ENCODE measurements at regions not wholly inside any gene's neighbourhood (a gene's known extent, or its start where the extent isn't known, plus 50 kb on each side); places are given as distances from the start of the nearest gene placed in this dataset.

DNA sequence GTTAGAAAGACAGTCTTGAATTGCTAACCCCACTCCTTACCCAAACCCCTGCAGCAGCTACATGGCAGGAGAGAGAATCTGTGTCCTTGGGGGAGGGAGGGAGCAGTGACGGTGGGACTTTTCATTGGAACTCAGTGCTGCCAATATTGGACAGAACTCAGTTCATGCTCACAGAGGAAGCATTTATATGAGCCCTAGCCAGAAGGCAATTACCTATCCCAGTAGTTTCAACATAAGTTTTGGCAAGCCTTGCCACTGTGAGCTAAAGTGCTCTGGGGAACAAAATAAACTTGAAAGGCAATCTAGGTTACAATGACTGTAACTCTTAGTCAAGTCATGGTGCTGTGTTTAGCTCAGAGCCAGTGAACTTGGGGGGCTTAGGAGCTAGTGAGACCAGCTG, 1013.4 kb upstream of the COX7C start:
- Histone ChIP-seq H3K4me3 (no peak overlapping the region), H3K4me1 (replicated peaks; ENCODE audit: insufficient read depth) (no peaks in the 10 kb centered on the region), H3F3A (ENCODE audit: insufficient read depth, low read depth) (no peaks in the 10 kb centered on the region), H3K9me2 (ENCODE audit: insufficient read depth) (no peaks in the 10 kb centered on the region), H3K79me2 (ENCODE audit: low read depth) (no peaks in the 10 kb centered on the region), H3K4me2 (no peak overlapping the region), H2AFZ (no peak overlapping the region), H4K20me1 (ENCODE audit: insufficient read depth) (no peaks in the 10 kb centered on the region), H3K27me3 (ENCODE audit: insufficient read depth, low read depth) (no peaks in the 10 kb centered on the region), H3K27ac (no peak overlapping the region), H3K9me3 (ENCODE audit: insufficient read depth, low read depth) (no peaks in the 10 kb centered on the region), H3K36me3 (ENCODE audit: low read depth) (no peaks in the 10 kb centered on the region)
- POLR2A ChIA-PET (ENCODE audit: unreplicated experiment): no interaction called here
- TF ChIP-seq, protein P1, sequence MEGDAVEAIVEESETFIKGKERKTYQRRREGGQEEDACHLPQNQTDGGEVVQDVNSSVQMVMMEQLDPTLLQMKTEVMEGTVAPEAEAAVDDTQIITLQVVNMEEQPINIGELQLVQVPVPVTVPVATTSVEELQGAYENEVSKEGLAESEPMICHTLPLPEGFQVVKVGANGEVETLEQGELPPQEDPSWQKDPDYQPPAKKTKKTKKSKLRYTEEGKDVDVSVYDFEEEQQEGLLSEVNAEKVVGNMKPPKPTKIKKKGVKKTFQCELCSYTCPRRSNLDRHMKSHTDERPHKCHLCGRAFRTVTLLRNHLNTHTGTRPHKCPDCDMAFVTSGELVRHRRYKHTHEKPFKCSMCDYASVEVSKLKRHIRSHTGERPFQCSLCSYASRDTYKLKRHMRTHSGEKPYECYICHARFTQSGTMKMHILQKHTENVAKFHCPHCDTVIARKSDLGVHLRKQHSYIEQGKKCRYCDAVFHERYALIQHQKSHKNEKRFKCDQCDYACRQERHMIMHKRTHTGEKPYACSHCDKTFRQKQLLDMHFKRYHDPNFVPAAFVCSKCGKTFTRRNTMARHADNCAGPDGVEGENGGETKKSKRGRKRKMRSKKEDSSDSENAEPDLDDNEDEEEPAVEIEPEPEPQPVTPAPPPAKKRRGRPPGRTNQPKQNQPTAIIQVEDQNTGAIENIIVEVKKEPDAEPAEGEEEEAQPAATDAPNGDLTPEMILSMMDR (conservative IDR thresholded peaks at IDR 0.05): no peak
- no peak for TF ChIP-seq EZH2 (IDR thresholded peaks at IDR 0.05; ENCODE audit: low read depth)
- no TSS peak for BruUV-seq (replicated peaks)
- DNase-seq: no peak
- CTCF ChIA-PET: no interaction called here
- intact Hi-C loops (cut with micrococcal nuclease; ENCODE audit: unreplicated experiment): no loop called here

DNA sequence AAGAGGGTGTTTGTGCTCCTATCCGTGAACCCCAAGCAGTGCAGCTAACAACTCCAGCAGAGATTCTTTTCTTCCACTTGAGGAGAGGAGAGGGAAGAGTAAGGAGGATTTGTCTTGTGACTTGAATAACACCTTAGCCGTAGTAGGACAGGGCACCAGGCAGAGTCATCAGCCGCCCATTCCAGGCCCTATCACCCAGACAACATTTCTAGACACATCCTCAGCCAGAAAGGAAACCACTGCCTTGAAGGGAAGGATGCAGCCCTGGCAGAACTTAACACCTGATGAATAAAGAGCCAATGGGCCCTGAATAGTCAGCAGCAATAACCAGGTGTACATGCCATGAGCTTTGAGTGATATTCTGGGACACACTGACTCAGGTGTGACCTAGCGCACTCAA, 1013.0 kb upstream of the COX7C start:
- DNase-seq: no peak
- POLR2A ChIA-PET (ENCODE audit: unreplicated experiment): no interaction called here
- Histone ChIP-seq H3K27me3 (ENCODE audit: insufficient read depth, low read depth) (no peaks in the 10 kb centered on the region), H3K9me2 (ENCODE audit: insufficient read depth) (no peaks in the 10 kb centered on the region), H3K4me3 (no peak overlapping the region), H3K27ac (no peak overlapping the region), H2AFZ (no peak overlapping the region), H3K9me3 (ENCODE audit: insufficient read depth, low read depth) (no peaks in the 10 kb centered on the region), H3K4me1 (replicated peaks; ENCODE audit: insufficient read depth) (no peaks in the 10 kb centered on the region), H3K36me3 (ENCODE audit: low read depth) (no peaks in the 10 kb centered on the region), H3K79me2 (ENCODE audit: low read depth) (no peaks in the 10 kb centered on the region), H3K4me2 (no peak overlapping the region), H4K20me1 (ENCODE audit: insufficient read depth) (no peaks in the 10 kb centered on the region), H3F3A (ENCODE audit: insufficient read depth, low read depth) (no peaks in the 10 kb centered on the region)
- CTCF ChIA-PET: no interaction called here
- intact Hi-C loops (cut with micrococcal nuclease; ENCODE audit: unreplicated experiment): no loop called here
- no TSS peak for BruUV-seq (replicated peaks)
- TF ChIP-seq, protein P1 (conservative IDR thresholded peaks at IDR 0.05): no peak
- TF ChIP-seq EZH2 (IDR thresholded peaks at IDR 0.05; ENCODE audit: low read depth): no peak

DNA sequence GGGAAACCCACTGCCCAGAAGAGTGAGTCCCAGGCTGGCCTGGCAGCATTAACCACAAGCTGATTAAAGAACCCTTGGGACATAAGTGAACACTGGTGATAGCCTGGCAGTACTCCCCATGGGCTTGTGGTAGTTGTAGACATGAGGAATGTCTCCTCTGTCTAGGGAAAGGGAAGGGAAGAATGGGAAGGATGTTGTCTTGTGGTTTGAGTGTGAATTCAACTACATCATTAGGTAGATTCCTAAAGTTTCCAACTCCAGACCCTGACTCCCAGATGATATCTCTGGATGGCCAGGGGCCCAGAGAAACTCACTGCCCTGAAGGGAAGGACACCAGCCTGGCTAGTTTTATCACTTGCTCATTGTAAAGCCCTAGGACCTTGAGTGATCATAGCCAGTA, 1012.4 kb upstream of the COX7C start:
- ChIA-PET CTCF (no interaction called here), POLR2A (ENCODE audit: unreplicated experiment) (no interaction called here)
- Histone ChIP-seq H3K27me3 (ENCODE audit: insufficient read depth, low read depth) (no peaks in the 10 kb centered on the region), H3K79me2 (ENCODE audit: low read depth) (no peaks in the 10 kb centered on the region), H3F3A (ENCODE audit: insufficient read depth, low read depth) (no peaks in the 10 kb centered on the region), H3K36me3 (ENCODE audit: low read depth) (no peaks in the 10 kb centered on the region), H3K4me2 (no peak overlapping the region), H3K4me3 (no peak overlapping the region), H3K4me1 (replicated peaks; ENCODE audit: insufficient read depth) (no peaks in the 10 kb centered on the region), H4K20me1 (ENCODE audit: insufficient read depth) (no peaks in the 10 kb centered on the region), H3K27ac (no peak overlapping the region), H2AFZ (no peak overlapping the region), H3K9me3 (ENCODE audit: insufficient read depth, low read depth) (no peaks in the 10 kb centered on the region), H3K9me2 (ENCODE audit: insufficient read depth) (no peaks in the 10 kb centered on the region)
- TF ChIP-seq EZH2 (IDR thresholded peaks at IDR 0.05; ENCODE audit: low read depth): no peak
- intact Hi-C loops (cut with micrococcal nuclease; ENCODE audit: unreplicated experiment): no loop called here
- BruUV-seq (replicated peaks): no TSS peak
- DNase-seq: no peak

DNA sequence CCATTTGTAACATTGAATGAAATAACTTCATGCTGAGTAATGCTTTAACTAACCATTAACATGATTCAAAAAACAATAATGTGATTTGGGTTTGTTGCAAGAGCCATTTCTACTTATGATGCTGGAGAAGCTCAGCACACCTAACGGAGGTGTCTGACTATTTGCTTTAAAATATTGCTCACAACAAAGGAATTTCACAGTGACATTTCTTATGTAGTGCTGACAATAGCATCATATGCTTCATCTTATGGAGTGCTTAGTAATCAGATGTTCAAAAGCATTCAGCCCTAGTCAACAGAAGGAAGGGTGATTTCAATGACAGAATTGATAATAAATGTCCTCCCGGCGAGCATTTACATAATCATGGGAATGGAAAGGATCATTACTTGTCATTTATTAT, 1003.3 kb upstream of the COX7C start:
- H3F3A ChIP-seq (ENCODE audit: insufficient read depth, low read depth): no peaks in the 10 kb centered on the region
- H3K4me3 ChIP-seq: no peak overlapping the region
- ChIA-PET POLR2A (ENCODE audit: unreplicated experiment) (no interaction called here), CTCF (no interaction called here)
- no peaks in the 10 kb centered on the region for H3K36me3 ChIP-seq (ENCODE audit: low read depth)
- H3K4me2 ChIP-seq: no peak overlapping the region
- H3K27ac ChIP-seq: no peak overlapping the region
- intact Hi-C loops (cut with micrococcal nuclease; ENCODE audit: unreplicated experiment): no loop called here
- no peaks in the 10 kb centered on the region for H3K27me3 ChIP-seq (ENCODE audit: insufficient read depth, low read depth)
- no peak overlapping the region for H2AFZ ChIP-seq
- no peaks in the 10 kb centered on the region for H3K79me2 ChIP-seq (ENCODE audit: low read depth)
- no peaks in the 10 kb centered on the region for H3K4me1 ChIP-seq (replicated peaks; ENCODE audit: insufficient read depth)
- no peaks in the 10 kb centered on the region for H3K9me2 ChIP-seq (ENCODE audit: insufficient read depth)
- TF ChIP-seq, protein P1 (conservative IDR thresholded peaks at IDR 0.05): no peak
- no peak for TF ChIP-seq EZH2 (IDR thresholded peaks at IDR 0.05; ENCODE audit: low read depth)
- H4K20me1 ChIP-seq (ENCODE audit: insufficient read depth): no peaks in the 10 kb centered on the region; the same call in 1 of the 2 replicates
- no TSS peak for BruUV-seq (replicated peaks)
- DNase-seq: no peak
- no peaks in the 10 kb centered on the region for H3K9me3 ChIP-seq (ENCODE audit: insufficient read depth, low read depth)
